ENCODE measurements at regions not wholly inside any gene's neighbourhood (a gene's known extent, or its start where the extent isn't known, plus 50 kb on each side); places are given as distances from the start of the nearest gene placed in this dataset.

DNA sequence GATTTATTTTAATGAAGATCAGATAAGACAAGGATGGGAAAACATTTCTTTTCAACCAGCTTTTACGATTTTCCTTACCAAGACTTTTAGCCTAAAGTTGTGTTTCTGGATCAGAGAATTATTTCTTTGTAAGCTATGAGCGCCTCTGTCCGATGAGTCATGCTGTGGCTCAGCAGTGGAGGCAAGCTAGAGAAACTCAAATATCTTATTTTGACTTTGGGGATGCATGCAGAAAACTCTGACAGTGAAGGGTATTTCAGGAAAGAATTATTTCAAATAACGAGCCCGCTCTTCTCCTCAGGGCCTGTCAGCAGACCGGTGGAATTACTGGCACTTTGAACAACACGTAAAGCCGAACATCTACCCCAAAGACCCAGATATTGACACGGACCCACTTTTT lies 77.9 kb upstream of the OR5AK2 start:
- no peak for TF ChIP-seq EZH2phosphoT487 (IDR thresholded peaks at IDR 0.05; ENCODE audit: low read depth, severe bottlenecking, unreplicated experiment)
- TF ChIP-seq, protein P1, sequence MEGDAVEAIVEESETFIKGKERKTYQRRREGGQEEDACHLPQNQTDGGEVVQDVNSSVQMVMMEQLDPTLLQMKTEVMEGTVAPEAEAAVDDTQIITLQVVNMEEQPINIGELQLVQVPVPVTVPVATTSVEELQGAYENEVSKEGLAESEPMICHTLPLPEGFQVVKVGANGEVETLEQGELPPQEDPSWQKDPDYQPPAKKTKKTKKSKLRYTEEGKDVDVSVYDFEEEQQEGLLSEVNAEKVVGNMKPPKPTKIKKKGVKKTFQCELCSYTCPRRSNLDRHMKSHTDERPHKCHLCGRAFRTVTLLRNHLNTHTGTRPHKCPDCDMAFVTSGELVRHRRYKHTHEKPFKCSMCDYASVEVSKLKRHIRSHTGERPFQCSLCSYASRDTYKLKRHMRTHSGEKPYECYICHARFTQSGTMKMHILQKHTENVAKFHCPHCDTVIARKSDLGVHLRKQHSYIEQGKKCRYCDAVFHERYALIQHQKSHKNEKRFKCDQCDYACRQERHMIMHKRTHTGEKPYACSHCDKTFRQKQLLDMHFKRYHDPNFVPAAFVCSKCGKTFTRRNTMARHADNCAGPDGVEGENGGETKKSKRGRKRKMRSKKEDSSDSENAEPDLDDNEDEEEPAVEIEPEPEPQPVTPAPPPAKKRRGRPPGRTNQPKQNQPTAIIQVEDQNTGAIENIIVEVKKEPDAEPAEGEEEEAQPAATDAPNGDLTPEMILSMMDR (IDR thresholded peaks at IDR 0.05; ENCODE audit: poor library complexity): no peak

Measured in hepatocyte (in vitro differentiated cells).